Tongue (tissue), 1 donor: ENCODE measurements at regions not wholly inside any gene's neighbourhood (a gene's known extent, or its start where the extent isn't known, plus 50 kb on each side); places are given as distances from the start of the nearest gene placed in this dataset.

Experiments
- DNase-seq: peaks from one replicate; pipeline ENCODE4 v3.0.0-alpha.2; 2015

DNA sequence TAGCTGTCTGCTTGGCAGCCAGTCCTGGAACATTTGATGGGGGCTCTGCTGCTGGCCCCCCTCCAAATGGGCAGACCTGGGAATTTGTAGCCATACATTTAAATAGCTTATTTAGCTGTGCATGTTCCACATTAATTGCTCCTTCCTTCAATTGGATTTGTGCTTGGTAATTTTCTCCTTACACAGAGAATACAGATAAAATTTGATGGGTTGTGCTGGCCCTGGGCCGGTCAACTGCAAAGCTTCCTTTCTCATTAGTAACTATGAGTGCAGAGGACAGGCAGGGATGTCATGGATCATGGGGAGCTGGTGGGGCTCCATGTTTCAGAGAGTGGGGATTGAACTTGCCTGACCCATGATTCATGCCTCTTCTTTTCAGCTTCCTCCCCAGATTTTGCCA is 201.5 kb upstream of the GHITM start:
- DNase-seq: no peak

DNA sequence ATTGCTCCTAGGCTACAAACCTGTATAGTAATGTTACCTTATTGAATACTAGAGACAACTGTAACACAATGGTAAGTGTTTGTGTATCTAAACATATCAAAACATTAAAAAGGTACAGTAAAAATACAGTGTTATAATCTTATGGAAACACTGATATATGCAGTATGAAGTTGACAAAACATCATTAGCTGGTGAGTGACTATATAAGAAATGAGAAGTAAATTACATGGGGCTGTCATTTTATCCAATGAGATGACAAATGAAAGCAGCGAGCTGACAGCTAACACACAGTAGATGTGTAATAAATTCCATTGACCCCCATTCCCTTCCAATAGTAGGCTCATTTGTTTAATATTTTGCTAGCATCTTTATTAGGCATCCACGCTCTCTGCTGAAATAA is 198.1 kb upstream of the GHITM start:
- DNase-seq: no peak

- no peak for DNase-seq
Observed at GRCh38 chr10:83942410-83942809, 196.9 kb upstream of the GHITM start.

GRCh38 chr10:83943049-83943448 is 196.3 kb upstream of the GHITM start:
- DNase-seq: no peak

DNA sequence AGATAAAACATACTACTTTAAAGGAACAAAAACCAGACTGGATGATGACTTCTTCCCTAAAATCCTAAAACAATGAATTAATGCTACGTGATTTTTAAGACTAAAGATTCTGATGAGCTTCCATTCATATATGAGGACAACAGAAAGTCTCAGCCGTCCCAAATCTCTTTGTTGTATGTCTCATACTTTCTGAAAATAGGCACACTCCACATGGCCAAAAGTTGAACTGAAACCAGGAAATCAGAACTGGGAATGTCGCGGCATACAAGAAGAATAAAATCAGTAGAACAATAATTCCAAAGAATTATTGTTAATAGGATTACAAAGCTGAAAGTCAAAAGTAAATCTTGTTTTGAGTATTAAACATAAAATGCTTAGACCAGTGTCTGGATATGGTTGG is 195.4 kb upstream of the GHITM start:
- DNase-seq: no peak

GRCh38 chr10:83945982-83946718 is 193.2 kb upstream of the GHITM start:
- no peak for DNase-seq

DNA sequence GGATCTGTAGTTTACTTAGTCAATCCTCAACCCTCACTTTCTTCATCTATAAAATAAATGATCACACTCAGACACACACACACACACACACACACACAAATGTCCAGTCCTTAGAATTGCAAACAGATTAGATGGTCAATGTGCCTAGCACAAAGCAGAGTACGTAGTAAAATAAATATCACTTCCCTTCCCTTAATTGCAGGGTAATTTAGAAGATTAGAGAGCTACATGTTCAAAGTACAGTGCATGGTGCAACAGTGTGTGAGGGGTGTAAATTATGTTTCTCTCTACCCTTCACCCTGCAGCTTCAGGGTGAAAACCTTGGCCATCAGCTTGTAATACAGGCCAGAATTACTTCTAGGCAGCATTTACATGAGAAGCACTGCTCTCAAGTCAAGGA is 187.0 kb upstream of the GHITM start:
- DNase-seq: no peak

- no peak for DNase-seq
Observed at GRCh38 chr10:83953589-83953988, 185.7 kb upstream of the GHITM start.

GRCh38 chr10:83954193-83954799 is 185.0 kb upstream of the GHITM start:
- peak; percentile 35 for DNase-seq

GRCh38 chr10:83955406-83955805 is 183.9 kb upstream of the GHITM start:
- no peak for DNase-seq

GRCh38 chr10:83957168-83957947 is 182.0 kb upstream of the GHITM start:
- no peak for DNase-seq

- no peak for DNase-seq
Observed at GRCh38 chr10:83959328-83959727, 180.0 kb upstream of the GHITM start.

GRCh38 chr10:83960125-83960524 is 179.2 kb upstream of the GHITM start:
- no peak for DNase-seq

DNA sequence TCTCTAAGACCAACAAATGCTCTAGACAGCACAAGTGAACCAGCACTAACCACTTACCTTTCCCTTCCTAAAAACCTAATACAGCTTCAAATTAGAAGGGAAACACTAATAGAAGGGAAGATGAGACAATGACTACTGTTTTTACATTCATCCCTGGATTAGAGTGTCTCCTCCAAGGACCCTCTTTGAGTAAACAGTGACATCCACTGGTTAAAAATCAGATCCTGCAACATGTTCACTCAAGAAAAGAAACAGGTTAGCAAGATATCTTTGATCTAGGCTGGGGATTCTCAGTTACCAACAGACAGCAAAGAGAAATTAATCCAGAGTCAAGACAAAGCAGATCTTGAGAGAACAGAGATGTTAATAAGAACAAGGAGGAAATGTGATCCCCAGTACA is 177.7 kb upstream of the GHITM start:
- DNase-seq: peak; percentile 16

- DNase-seq: no peak
Observed at GRCh38 chr10:83963446-83963845, 175.9 kb upstream of the GHITM start.

GRCh38 chr10:83965473-83965872 is 173.8 kb upstream of the GHITM start:
- peak; percentile 50 for DNase-seq

DNA sequence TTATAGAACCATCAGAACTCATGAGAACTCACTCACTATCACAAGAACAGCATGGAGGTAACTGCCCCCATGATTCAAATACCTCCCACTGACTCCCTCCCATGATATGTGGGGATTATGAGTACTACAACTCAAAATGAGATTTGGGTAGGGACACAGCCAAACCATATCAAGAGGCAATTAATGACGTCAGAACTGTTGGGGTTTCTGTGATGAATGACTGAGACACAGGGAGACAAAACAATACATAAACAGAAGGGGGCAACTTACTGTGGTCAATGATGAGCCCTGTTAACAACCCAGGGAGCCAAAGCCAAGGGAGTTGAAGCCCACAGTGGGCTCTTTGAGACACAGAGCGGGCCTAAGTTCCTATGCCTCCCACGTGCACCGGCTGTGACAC is 171.3 kb upstream of the GHITM start:
- no peak for DNase-seq

GRCh38 chr10:83978681-83979383 is 160.5 kb upstream of the GHITM start:
- DNase-seq: peak; percentile 25

GRCh38 chr10:83982812-83983211 is 156.5 kb upstream of the GHITM start:
- DNase-seq: no peak

GRCh38 chr10:83983578-83984255 is 155.6 kb upstream of the GHITM start:
- no peak for DNase-seq

DNA sequence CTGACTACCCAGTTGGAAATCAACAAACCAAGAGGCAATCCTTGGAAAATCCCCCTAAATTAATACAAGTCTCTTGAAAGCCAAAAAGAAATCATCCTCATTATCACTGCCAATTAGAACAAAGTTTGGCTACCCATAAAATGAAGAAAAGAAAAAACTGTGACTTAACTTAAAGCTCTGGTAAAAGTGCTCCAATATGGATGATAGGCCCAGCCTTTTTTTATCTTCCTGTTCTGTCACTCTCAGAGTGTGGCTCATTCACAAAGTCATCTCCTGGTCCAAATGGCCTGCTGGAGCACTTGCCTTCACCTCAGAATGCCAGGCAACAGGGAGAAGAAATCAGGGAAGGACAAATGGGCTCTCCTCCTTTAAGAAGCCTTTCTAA is 155.1 kb upstream of the GHITM start:
- no peak for DNase-seq

- DNase-seq: no peak
Observed at GRCh38 chr10:83986800-83987199, 152.5 kb upstream of the GHITM start.
